ENCODE measurements at regions not wholly inside any gene's neighbourhood (a gene's known extent, or its start where the extent isn't known, plus 50 kb on each side); places are given as distances from the start of the nearest gene placed in this dataset.

DNA sequence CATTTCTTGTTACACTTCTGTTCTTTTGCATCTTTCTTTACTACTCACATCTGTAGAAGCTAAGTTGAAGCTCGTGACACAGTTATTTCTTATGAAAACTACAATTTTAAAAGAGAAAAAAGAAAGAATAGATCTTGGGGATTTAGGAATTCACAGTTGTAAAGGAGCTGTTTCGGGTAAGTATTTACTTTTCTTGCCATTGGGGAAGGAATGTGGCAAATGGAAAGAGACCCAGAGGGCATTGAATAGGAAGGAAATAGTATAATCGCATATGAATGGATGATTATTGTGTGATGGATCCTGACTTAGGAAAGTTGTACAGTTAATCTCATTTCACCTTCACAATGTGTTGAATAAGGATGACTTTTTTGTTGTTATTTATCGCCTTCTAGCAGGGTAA, 914.1 kb upstream of the CDH8 start:
- H3K36me3 ChIP-seq (ENCODE audit: insufficient read depth, low read length): no peaks in the 10 kb centered on the region

GRCh38 chr16:62940569-62940968, 904.3 kb upstream of the CDH8 start:
- no peaks in the 10 kb centered on the region for H3K36me3 ChIP-seq (ENCODE audit: insufficient read depth, low read length)
- H3K4me1 ChIP-seq (ENCODE audit: insufficient read depth, low read length): peaks cover 5% of the 10 kb centered on the region; the same call in 1 of the 2 replicates
- H3K9me3 ChIP-seq (ENCODE audit: control insufficient read depth, insufficient read depth, low read length): no peaks in the 10 kb centered on the region
- H3K9ac ChIP-seq (ENCODE audit: low read depth, low read length): no peak overlapping the region

More for the DNA sequence above, 914.1 kb upstream of the CDH8 start:
- Histone ChIP-seq H3K9ac (ENCODE audit: low read depth, low read length) (no peak overlapping the region), H3K9me3 (ENCODE audit: control insufficient read depth, insufficient read depth, low read length) (no peaks in the 10 kb centered on the region), H3K4me1 (ENCODE audit: insufficient read depth, low read length) (peaks cover 30% of the 10 kb centered on the region)

DNA sequence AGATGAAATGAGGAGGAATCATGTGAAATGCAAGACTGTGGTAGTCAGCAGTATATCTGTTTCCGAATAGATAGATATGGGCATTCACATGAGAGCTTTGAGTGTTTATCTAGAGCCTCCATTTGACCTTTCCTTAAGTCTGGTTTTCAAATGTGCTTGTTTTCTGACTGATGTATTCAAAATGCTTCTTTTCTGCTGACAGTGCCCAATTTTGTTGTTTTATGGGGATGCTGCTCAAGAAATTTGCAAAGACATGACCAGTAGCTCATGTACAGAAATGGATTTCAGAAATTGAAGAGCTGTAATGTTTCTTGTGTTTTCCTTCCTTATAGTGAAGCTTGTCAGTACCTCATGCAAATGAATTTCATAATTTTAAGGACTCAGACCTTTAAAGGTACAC, 903.4 kb upstream of the CDH8 start:
- Histone ChIP-seq H3K36me3 (ENCODE audit: insufficient read depth, low read length) (no peaks in the 10 kb centered on the region), H3K9me3 (ENCODE audit: control insufficient read depth, insufficient read depth, low read length) (no peaks in the 10 kb centered on the region), H3K4me1 (ENCODE audit: insufficient read depth, low read length) (peaks cover 5% of the 10 kb centered on the region; the same call in 1 of the 2 replicates), H3K9ac (ENCODE audit: low read depth, low read length) (no peak overlapping the region)

- Histone ChIP-seq H3K36me3 (ENCODE audit: insufficient read depth, low read length) (no peaks in the 10 kb centered on the region), H3K9me3 (ENCODE audit: control insufficient read depth, insufficient read depth, low read length) (no peaks in the 10 kb centered on the region), H3K4me1 (ENCODE audit: insufficient read depth, low read length) (no peaks in the 10 kb centered on the region), H3K9ac (ENCODE audit: low read depth, low read length) (no peak overlapping the region)
Measured at GRCh38 chr16:62933929-62934328, 897.7 kb upstream of the CDH8 start.

- no peaks in the 10 kb centered on the region for H3K36me3 ChIP-seq (ENCODE audit: insufficient read depth, low read length)
- no peak overlapping the region for H3K9ac ChIP-seq (ENCODE audit: low read depth, low read length)
- H3K4me1 ChIP-seq (ENCODE audit: insufficient read depth, low read length): peaks cover 10% of the 10 kb centered on the region; the same call in 1 of the 2 replicates
- H3K9me3 ChIP-seq (ENCODE audit: control insufficient read depth, insufficient read depth, low read length): no peaks in the 10 kb centered on the region
Measured at GRCh38 chr16:62929593-62929992, 893.4 kb upstream of the CDH8 start.

DNA sequence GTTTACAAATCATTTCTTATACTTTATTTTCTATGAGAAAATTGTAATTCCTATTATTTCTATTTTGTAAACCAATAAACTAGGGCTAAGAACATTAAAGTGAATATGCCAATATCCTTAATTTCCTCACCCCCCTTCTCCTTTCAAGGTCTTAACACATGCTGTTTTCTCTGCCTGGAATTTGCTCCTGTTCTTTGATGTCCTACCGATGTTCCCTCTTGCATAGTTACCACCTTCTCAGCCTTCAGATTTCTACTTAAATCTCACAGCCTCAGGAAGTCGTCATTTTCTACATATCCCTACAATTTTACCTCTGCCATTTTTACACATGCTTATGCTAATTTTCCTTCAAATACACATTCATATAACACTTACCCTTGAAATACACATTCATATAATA, 890.9 kb upstream of the CDH8 start:
- no peaks in the 10 kb centered on the region for H3K9me3 ChIP-seq (ENCODE audit: control insufficient read depth, insufficient read depth, low read length)
- no peak overlapping the region for H3K9ac ChIP-seq (ENCODE audit: low read depth, low read length)
- no peaks in the 10 kb centered on the region for H3K36me3 ChIP-seq (ENCODE audit: insufficient read depth, low read length)
- H3K4me1 ChIP-seq (ENCODE audit: insufficient read depth, low read length): peaks cover 10% of the 10 kb centered on the region; the same call in 1 of the 2 replicates

GRCh38 chr16:62926121-62926801, 890.0 kb upstream of the CDH8 start:
- H3K9me3 ChIP-seq (ENCODE audit: control insufficient read depth, insufficient read depth, low read length): no peaks in the 10 kb centered on the region
- H3K4me1 ChIP-seq (ENCODE audit: insufficient read depth, low read length): peaks cover 10% of the 10 kb centered on the region; the same call in 1 of the 2 replicates
- no peak overlapping the region for H3K9ac ChIP-seq (ENCODE audit: low read depth, low read length)
- H3K36me3 ChIP-seq (ENCODE audit: insufficient read depth, low read length): no peaks in the 10 kb centered on the region

DNA sequence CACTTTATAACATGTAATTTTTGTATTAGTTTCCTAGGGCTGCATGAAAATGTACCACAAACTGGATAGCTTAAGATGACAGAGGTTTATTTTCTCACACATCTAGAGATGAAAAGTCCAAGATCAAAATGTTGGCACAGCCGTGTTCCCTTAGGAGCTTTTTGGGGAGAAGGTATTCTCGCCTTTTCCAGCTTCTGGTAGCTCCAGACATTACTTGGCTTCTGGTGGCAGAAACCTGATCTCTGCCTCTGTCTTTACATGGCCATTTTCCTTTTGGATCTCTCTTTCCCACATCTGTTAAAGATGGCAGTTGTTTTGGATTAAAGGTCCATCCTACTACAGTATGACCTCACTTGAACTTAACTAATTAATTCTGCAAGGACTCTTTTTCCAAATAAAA, 885.7 kb upstream of the CDH8 start:
- no peaks in the 10 kb centered on the region for H3K9me3 ChIP-seq (ENCODE audit: control insufficient read depth, insufficient read depth, low read length)
- H3K9ac ChIP-seq (ENCODE audit: low read depth, low read length): no peak overlapping the region
- H3K4me1 ChIP-seq (ENCODE audit: insufficient read depth, low read length): peaks cover 7% of the 10 kb centered on the region; the same call in 1 of the 2 replicates
- no peaks in the 10 kb centered on the region for H3K36me3 ChIP-seq (ENCODE audit: insufficient read depth, low read length)

DNA sequence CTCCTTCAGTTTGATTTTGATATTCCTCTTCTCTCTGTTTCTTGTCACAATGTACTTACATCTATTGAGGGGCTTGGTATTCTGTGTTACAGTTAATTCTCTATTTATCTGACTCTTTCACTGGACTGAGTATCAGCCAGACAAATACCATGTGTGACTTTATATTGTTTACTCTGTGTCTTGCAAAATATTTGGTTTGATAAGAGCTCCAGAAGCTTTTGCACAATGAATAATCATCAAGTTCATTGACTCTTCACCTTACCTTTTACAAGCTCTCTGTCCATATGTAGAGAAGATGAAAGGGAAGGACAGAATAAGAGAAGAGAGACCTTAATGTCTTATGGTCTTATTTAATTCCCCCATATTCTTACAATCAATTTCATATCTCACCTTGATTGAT, 877.7 kb upstream of the CDH8 start:
- Histone ChIP-seq H3K9me3 (ENCODE audit: control insufficient read depth, insufficient read depth, low read length) (peaks cover 4% of the 10 kb centered on the region; the same call in 1 of the 2 replicates), H3K4me1 (ENCODE audit: insufficient read depth, low read length) (no peaks in the 10 kb centered on the region)

GRCh38 chr16:62913333-62913732, 877.1 kb upstream of the CDH8 start:
- peaks cover 4% of the 10 kb centered on the region; the same call in 1 of the 2 replicates for H3K9me3 ChIP-seq (ENCODE audit: control insufficient read depth, insufficient read depth, low read length)
- H3K36me3 ChIP-seq (ENCODE audit: insufficient read depth, low read length): no peaks in the 10 kb centered on the region; the same call in 1 of the 2 replicates
- H3K4me1 ChIP-seq (ENCODE audit: insufficient read depth, low read length): no peaks in the 10 kb centered on the region
- no peak overlapping the region for H3K9ac ChIP-seq (ENCODE audit: low read depth, low read length)

More for the DNA sequence above, 877.7 kb upstream of the CDH8 start:
- H3K36me3 ChIP-seq (ENCODE audit: insufficient read depth, low read length): no peaks in the 10 kb centered on the region; the same call in 1 of the 2 replicates
- no peak overlapping the region for H3K9ac ChIP-seq (ENCODE audit: low read depth, low read length)

DNA sequence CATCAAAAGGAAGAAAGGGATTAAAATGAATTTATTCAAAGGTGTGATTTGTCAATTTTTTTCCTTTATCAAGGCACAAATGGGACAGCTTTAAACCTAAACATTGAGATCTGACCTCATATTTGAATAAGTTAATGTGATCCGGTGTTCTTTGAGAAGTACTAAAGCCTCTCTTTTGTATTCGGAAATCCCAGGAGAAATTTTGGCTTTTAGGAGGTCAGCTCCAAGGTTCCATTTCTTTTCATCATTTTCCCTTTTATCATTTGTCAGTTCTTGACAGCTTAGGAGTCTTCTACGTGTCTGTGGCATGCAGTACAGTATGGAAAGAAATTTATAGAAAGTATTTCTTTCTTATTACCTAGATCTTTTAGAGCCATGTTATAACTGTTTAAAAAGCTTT, 873.4 kb upstream of the CDH8 start:
- Histone ChIP-seq H3K9ac (ENCODE audit: low read depth, low read length) (no peak overlapping the region), H3K36me3 (ENCODE audit: insufficient read depth, low read length) (no peaks in the 10 kb centered on the region; the same call in 1 of the 2 replicates), H3K4me1 (ENCODE audit: insufficient read depth, low read length) (no peaks in the 10 kb centered on the region), H3K9me3 (ENCODE audit: control insufficient read depth, insufficient read depth, low read length) (peaks cover 4% of the 10 kb centered on the region; the same call in 1 of the 2 replicates)

GRCh38 chr16:62907562-62907961, 871.3 kb upstream of the CDH8 start:
- H3K4me1 ChIP-seq (ENCODE audit: insufficient read depth, low read length): no peaks in the 10 kb centered on the region
- H3K9ac ChIP-seq (ENCODE audit: low read depth, low read length): no peak overlapping the region
- no peaks in the 10 kb centered on the region; the same call in 1 of the 2 replicates for H3K36me3 ChIP-seq (ENCODE audit: insufficient read depth, low read length)
- H3K9me3 ChIP-seq (ENCODE audit: control insufficient read depth, insufficient read depth, low read length): peaks cover 4% of the 10 kb centered on the region; the same call in 1 of the 2 replicates

DNA sequence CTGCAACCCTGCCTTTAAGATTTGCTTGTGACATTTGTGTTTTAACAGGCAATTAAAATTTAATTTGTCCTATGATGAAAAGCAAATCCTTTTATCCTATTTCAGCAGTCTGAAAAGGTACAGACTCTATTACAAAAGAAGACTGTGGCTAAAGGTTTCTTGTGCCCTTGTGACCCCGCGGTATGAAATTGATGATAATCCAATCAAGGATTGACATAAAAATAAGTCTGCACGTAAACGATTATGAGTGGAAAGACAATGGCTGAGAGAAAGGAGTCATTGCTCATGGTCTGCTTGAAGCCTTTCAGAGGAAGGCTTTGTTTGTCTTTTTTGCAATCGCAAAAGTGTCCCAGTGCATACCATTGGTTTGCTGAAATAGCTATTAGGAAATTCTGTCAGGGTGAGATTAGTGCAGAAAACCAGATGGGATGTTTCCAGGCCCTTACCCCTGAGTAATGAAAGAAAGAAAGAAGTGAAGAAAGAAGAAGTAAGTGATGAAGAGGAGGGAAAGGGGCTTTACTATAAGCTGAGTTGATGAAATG, 867.8 kb upstream of the CDH8 start:
- Histone ChIP-seq H3K9ac (ENCODE audit: low read depth, low read length) (no peak overlapping the region), H3K9me3 (ENCODE audit: control insufficient read depth, insufficient read depth, low read length) (no peaks in the 10 kb centered on the region), H3K36me3 (ENCODE audit: insufficient read depth, low read length) (no peaks in the 10 kb centered on the region), H3K4me1 (ENCODE audit: insufficient read depth, low read length) (no peaks in the 10 kb centered on the region)

GRCh38 chr16:62899737-62900136, 863.5 kb upstream of the CDH8 start:
- H3K9me3 ChIP-seq (ENCODE audit: control insufficient read depth, insufficient read depth, low read length): no peaks in the 10 kb centered on the region
- no peaks in the 10 kb centered on the region for H3K4me1 ChIP-seq (ENCODE audit: insufficient read depth, low read length)
- H3K9ac ChIP-seq (ENCODE audit: low read depth, low read length): no peak overlapping the region
- no peaks in the 10 kb centered on the region for H3K36me3 ChIP-seq (ENCODE audit: insufficient read depth, low read length)

GRCh38 chr16:62889097-62889496, 852.9 kb upstream of the CDH8 start:
- Histone ChIP-seq H3K9me3 (ENCODE audit: control insufficient read depth, insufficient read depth, low read length) (no peaks in the 10 kb centered on the region; the same call in 1 of the 2 replicates), H3K4me1 (ENCODE audit: insufficient read depth, low read length) (no peaks in the 10 kb centered on the region), H3K9ac (ENCODE audit: low read depth, low read length) (no peak overlapping the region), H3K36me3 (ENCODE audit: insufficient read depth, low read length) (no peaks in the 10 kb centered on the region)
